Trophoblast cell (in vitro differentiated cells and primary cell): ENCODE measurements at regions not wholly inside any gene's neighbourhood (a gene's known extent, or its start where the extent isn't known, plus 50 kb on each side); places are given as distances from the start of the nearest gene placed in this dataset.
"Not testable (repeated sequence)": the region's sequence is repeated elsewhere in the genome, so short reads cannot be mapped to it uniquely, and the experiment has no call there.

ENCODE experiments used
- DNase-seq, 2 donors: peaks; one replicate each; pipeline ENCODE4 v3.0.0-alpha.2; 2016
- H2AFZ ChIP-seq: 2 replicates; pipeline ENCODE4 v1.6.1; 2013; ENCODE audit warnings: low read length, moderate library complexity, mild to moderate bottlenecking; ENCODE audit not compliant: insufficient read depth, poor library complexity
- H2AK5ac ChIP-seq: 2 replicates; pipeline ENCODE4 v1.6.1; 2013; ENCODE audit warnings: mild to moderate bottlenecking, low read length
- H2BK120ac ChIP-seq: 2 replicates; pipeline ENCODE4 v1.6.1; 2013; ENCODE audit warnings: low read length, mild to moderate bottlenecking, moderate library complexity; ENCODE audit not compliant: insufficient read depth, poor library complexity
- H2BK12ac ChIP-seq: 2 replicates; pipeline ENCODE4 v1.6.1; 2013; ENCODE audit warnings: mild to moderate bottlenecking, low read length, moderate library complexity
- H2BK5ac ChIP-seq: 2 replicates; pipeline ENCODE4 v1.6.1; 2013; ENCODE audit warnings: low read length, low read depth, moderate library complexity, mild to moderate bottlenecking; ENCODE audit not compliant: poor library complexity
- H3K14ac ChIP-seq: 2 replicates; pipeline ENCODE4 v1.6.1; 2013; ENCODE audit warnings: mild to moderate bottlenecking, low read length
- H3K18ac ChIP-seq: 2 replicates; pipeline ENCODE4 v1.6.1; 2013; ENCODE audit warnings: mild to moderate bottlenecking, low read length
- H3K23ac ChIP-seq: 2 replicates; pipeline ENCODE4 v1.6.1; 2013; ENCODE audit warnings: low read length
- H3K27ac ChIP-seq: 2 replicates; pipeline ENCODE4 v1.5.1; 2013; ENCODE audit warnings: low read depth, mild to moderate bottlenecking, inconsistent platforms, low read length, moderate library complexity
- H3K27me3 ChIP-seq: 2 replicates; pipeline ENCODE4 v1.6.1; 2013; ENCODE audit warnings: inconsistent platforms, mild to moderate bottlenecking, low read length, moderate library complexity; ENCODE audit not compliant: insufficient read depth
- H3K36me3 ChIP-seq, 2 experiments: 1 replicate in 1 of 2; 2 replicates in 1 of 2; pipeline ENCODE4 v1.6.1; 2013; ENCODE audit warnings: low read length in 2 of 2, mild to moderate bottlenecking in 2 of 2, moderate library complexity in 1 of 2; ENCODE audit not compliant: insufficient read depth in 2 of 2, control insufficient read depth in 1 of 2
- H3K4ac ChIP-seq: 2 replicates; pipeline ENCODE4 v1.6.1; 2013; ENCODE audit warnings: low read depth, mild to moderate bottlenecking, low read length, moderate library complexity
- H3K4me1 ChIP-seq, 2 experiments: 1 replicate in 1 of 2; 2 replicates in 1 of 2; pipeline ENCODE4 v1.6.1; 2013; ENCODE audit warnings: low read length in 2 of 2, mild to moderate bottlenecking in 2 of 2, moderate library complexity in 1 of 2; ENCODE audit not compliant: insufficient read depth in 2 of 2, control insufficient read depth in 1 of 2
- H3K4me2 ChIP-seq: 2 replicates; pipeline ENCODE4 v1.6.1; 2013; ENCODE audit warnings: inconsistent platforms, mild to moderate bottlenecking, low read length, moderate library complexity
- H3K4me3 ChIP-seq: 2 replicates; pipeline ENCODE4 v1.5.1; 2013; ENCODE audit warnings: mild to moderate bottlenecking, low read depth, low read length, inconsistent platforms
- H3K79me1 ChIP-seq: one replicate; pipeline ENCODE4 v1.6.1; 2013; ENCODE audit warnings: low read length
- H3K79me2 ChIP-seq: 2 replicates; pipeline ENCODE4 v1.6.1; 2013; ENCODE audit warnings: low read length, mild to moderate bottlenecking; ENCODE audit not compliant: control insufficient read depth, insufficient read depth, poor library complexity
- H3K9ac ChIP-seq: 2 replicates; pipeline ENCODE4 v1.6.1; 2013; ENCODE audit warnings: mild to moderate bottlenecking, low read length
- H3K9me3 ChIP-seq: 2 replicates; pipeline ENCODE4 v1.6.1; 2013; ENCODE audit warnings: low read depth, mild to moderate bottlenecking, control low read depth, inconsistent platforms, low read length; ENCODE audit not compliant: insufficient read depth
- H4K12ac ChIP-seq: 2 replicates; pipeline ENCODE4 v1.6.1; 2013; ENCODE audit warnings: low read depth, mild to moderate bottlenecking, low read length, moderate library complexity
- H4K8ac ChIP-seq: 2 replicates; pipeline ENCODE4 v1.6.1; 2013; ENCODE audit warnings: low read depth, mild to moderate bottlenecking, low read length, moderate library complexity
- H4K91ac ChIP-seq: one replicate; pipeline ENCODE4 v1.6.1; 2013; ENCODE audit warnings: low read depth, mild to moderate bottlenecking, low read length, moderate library complexity
- WGBS: extraction: QIAGEN DNeasy Blood & Tissue Kit; methylation state at CpG from one replicate; pipeline ENCODE4 v1.1.7; 2013; ENCODE audit warnings: missing lambda C conversion rate; ENCODE audit not compliant: insufficient read length, insufficient coverage; ENCODE audit errors: extremely low coverage; 5-methylcytosine and 5-hydroxymethylcytosine counted together

- not testable (repeated sequence) for H2AFZ ChIP-seq, H2AK5ac ChIP-seq, H3K79me1 ChIP-seq, H3K4me2 ChIP-seq, H3K4me1 ChIP-seq, H2BK12ac ChIP-seq, H2BK5ac ChIP-seq, H3K79me2 ChIP-seq, H3K4ac ChIP-seq, H3K18ac ChIP-seq, H3K14ac ChIP-seq, H4K8ac ChIP-seq, H3K27ac ChIP-seq, H4K91ac ChIP-seq, H3K9me3 ChIP-seq, H3K27me3 ChIP-seq, H2BK120ac ChIP-seq, H3K4me3 ChIP-seq, H3K36me3 ChIP-seq, H4K12ac ChIP-seq, H3K9ac ChIP-seq, DNase-seq, H3K23ac ChIP-seq
- no CpG with 5 or more reads among the region's 62 CpGs for WGBS
Observed at GRCh38 chr21:6466081-6466698, 4055.2 kb upstream of the TPTE start.

- not testable (repeated sequence) for H4K91ac ChIP-seq, H2BK5ac ChIP-seq, H3K4me1 ChIP-seq, H3K9ac ChIP-seq, DNase-seq, H3K23ac ChIP-seq, H3K14ac ChIP-seq, H3K27ac ChIP-seq, H3K27me3 ChIP-seq, H3K79me1 ChIP-seq, H3K4me2 ChIP-seq, H4K12ac ChIP-seq, H2BK120ac ChIP-seq, H4K8ac ChIP-seq, H2BK12ac ChIP-seq, H2AFZ ChIP-seq, H3K18ac ChIP-seq, H2AK5ac ChIP-seq, H3K4ac ChIP-seq, H3K36me3 ChIP-seq, H3K9me3 ChIP-seq, H3K4me3 ChIP-seq, H3K79me2 ChIP-seq
- no CpG with 5 or more reads among the region's 33 CpGs for WGBS
Observed at GRCh38 chr21:6466707-6467106, 4054.7 kb upstream of the TPTE start.

- not testable (repeated sequence) for H3K4me1 ChIP-seq, H3K79me1 ChIP-seq, H4K12ac ChIP-seq, DNase-seq, H3K9ac ChIP-seq, H3K9me3 ChIP-seq, H2BK12ac ChIP-seq, H3K4me3 ChIP-seq, H2AFZ ChIP-seq, H3K4me2 ChIP-seq, H2BK5ac ChIP-seq, H3K27ac ChIP-seq, H3K14ac ChIP-seq, H3K27me3 ChIP-seq, H3K36me3 ChIP-seq, H3K23ac ChIP-seq, H3K18ac ChIP-seq, H4K91ac ChIP-seq, H2BK120ac ChIP-seq, H3K79me2 ChIP-seq, H4K8ac ChIP-seq, H3K4ac ChIP-seq, H2AK5ac ChIP-seq
- no CpG with 5 or more reads among the region's 60 CpGs for WGBS
Observed at GRCh38 chr21:6467189-6467774, 4054.1 kb upstream of the TPTE start.

- H2BK120ac ChIP-seq, H4K91ac ChIP-seq, H3K23ac ChIP-seq, H2BK12ac ChIP-seq, H3K79me1 ChIP-seq, H3K9ac ChIP-seq, H3K18ac ChIP-seq, H3K36me3 ChIP-seq, H3K4ac ChIP-seq, H3K27ac ChIP-seq, H2BK5ac ChIP-seq, H3K9me3 ChIP-seq, H4K8ac ChIP-seq, H2AK5ac ChIP-seq, H2AFZ ChIP-seq, H3K4me1 ChIP-seq, H3K4me3 ChIP-seq, H3K14ac ChIP-seq, H3K4me2 ChIP-seq, DNase-seq, H4K12ac ChIP-seq, H3K79me2 ChIP-seq, H3K27me3 ChIP-seq: not testable (repeated sequence)
- WGBS, result no CpG with 5 or more reads among the region's 55 CpGs
Observed at GRCh38 chr21:6467907-6468306, 4053.5 kb upstream of the TPTE start.
